ENCODE measurements at regions not wholly inside any gene's neighbourhood (a gene's known extent, or its start where the extent isn't known, plus 50 kb on each side); places are given as distances from the start of the nearest gene placed in this dataset.

DNA sequence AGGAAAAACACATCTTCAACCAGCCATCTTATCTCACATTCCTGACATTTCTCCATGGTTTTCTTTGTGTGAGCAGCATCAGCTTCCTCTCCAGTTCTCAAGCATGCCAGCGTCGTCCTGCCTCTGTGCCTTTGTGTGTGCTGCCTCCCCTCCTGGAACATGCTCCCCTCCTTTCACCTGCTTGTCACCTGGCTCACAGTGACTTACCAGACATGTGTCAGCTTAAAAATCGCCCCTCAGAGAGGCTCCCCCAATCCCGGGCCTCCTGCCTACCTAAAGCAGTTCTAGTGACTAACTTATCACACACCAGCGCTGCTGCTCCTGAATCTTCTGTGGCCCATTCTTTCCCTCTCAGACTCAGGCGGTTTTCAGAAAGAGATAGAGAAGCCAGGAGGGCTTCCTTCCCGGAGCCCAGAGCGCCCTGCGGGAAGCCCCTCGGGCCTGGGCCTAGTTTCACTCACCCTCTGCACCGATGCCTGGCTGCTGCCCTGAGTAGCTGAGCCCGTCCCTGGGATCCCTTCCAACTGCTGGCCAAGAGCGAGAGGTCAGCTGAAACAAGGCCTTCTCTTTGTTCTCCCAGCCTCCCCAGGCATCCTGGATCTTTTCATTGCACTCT is 51.1 kb upstream of the MVB12B start:
- no peak for DNase-seq

- no peak for DNase-seq
Measured at GRCh38 chr9:126276056-126276728, 50.4 kb upstream of the MVB12B start.

Measured in activated naive CD4-positive, alpha-beta T cell treated with Interleukin-2 at 50 U/mL for 16 hours (primary cell).